Activated T-cell treated with anti-CD3 and anti-CD28 coated beads for 4 hours (primary cell): ENCODE measurements at regions not wholly inside any gene's neighbourhood (a gene's known extent, or its start where the extent isn't known, plus 50 kb on each side); places are given as distances from the start of the nearest gene placed in this dataset.

Experiments
- DNase-seq: peaks from one replicate; pipeline ENCODE4 v3.0.0-alpha.2; 2020

GRCh38 chr18:51754566-51754965 is 557.1 kb upstream of the MEX3C start:
- DNase-seq = no peak

GRCh38 chr18:51757255-51757924 is 559.9 kb upstream of the MEX3C start:
- no peak for DNase-seq

DNA sequence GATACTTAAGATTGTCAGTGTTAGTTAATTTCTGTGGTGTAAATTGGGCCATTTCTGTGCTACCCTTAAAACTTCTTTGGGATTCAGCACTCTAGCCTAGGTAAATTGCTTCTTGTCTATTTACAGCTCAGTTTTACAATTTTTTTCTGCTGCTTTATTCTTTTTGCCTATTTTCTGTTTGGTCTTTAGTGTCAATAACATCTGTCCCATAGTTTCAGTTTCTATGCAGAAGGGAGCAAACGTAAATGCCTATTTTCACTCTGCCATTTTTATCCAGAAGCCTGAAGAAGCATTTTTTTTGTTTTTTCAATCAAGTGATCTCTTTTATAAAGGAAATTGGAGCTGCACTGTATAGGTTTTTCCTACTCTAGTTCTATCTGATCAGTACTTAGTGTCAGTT is 564.9 kb upstream of the MEX3C start:
- DNase-seq = no peak

DNA sequence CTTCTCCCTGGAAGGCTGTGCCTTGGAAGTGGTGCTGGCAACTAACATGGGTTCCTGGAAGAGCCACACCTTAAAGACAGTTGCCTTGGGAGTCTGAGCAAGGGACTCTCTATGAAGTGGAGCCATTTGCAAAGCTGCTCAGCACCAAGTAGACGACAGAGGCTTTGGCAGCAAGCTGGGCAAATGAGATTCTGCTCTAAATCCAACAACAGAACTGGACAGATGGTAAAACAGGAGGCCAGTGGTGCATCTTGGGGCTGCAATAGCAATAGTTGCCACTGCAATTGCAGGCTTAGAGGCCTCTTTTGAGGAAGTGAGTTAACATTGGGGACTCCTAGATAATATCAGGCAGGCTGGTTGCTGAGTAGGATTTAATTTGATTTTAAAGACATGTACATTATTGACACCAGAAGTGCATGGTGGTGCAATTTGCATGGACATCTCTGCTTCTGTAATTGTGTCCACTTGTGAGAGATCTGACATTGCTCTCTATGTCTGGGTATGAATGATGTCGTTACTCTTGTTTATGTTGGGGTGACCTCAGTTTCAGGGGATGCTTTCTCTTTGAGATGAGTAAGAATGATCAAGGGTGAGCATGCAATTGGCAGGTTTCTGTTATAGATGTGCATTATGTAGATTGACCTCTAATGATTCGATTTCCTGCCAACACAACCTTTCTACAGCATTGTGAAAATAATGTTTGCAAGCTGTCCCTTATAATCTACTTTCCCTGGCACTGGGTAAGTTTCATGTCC is 568.3 kb upstream of the MEX3C start:
- no peak for DNase-seq

DNA sequence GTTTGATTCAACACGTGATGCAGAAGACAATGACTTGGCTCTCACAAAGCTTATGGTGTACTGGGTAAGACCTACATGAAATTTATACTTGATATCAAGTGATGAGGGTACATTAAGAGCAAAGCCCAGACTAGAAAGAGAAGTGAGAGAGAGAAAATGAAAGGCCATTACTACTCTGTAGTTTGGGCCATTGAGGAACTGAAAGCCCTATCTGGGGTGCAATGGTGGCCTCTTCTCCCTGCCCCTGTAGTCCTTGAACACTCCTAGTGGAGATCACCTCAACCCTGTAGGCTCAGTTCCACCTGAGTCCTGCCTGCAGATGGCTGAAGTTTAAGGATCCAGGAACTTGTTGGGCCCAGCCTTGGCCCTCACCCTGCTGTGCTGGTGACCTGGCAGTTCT is 569.8 kb upstream of the MEX3C start:
- no peak for DNase-seq

GRCh38 chr18:51778115-51778514 is 561.9 kb upstream of the DCC start:
- DNase-seq = no peak

DNA sequence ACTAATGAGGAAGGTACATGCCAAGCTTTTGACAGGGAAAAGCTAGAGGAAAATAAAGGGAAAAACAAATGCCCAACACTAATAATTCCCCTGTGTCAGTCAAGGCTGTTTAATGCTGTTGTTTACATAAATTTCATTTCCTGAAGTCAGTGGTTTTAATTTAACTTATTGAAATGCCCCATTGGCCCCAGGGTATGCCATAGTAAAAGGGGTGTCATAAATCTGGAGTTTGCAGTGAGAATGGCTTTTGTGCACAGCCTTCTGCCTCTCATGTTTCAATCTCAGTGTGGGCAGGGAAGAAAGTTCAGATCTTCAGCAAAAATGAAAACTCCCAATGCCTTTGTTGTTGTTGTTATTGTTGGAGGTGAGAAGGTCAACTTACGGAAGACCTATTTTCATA is 550.1 kb upstream of the DCC start:
- DNase-seq = no peak

- DNase-seq = no peak
These were observed 538.5 kb upstream of the DCC start for GRCh38 chr18:51801514-51801913.

DNA sequence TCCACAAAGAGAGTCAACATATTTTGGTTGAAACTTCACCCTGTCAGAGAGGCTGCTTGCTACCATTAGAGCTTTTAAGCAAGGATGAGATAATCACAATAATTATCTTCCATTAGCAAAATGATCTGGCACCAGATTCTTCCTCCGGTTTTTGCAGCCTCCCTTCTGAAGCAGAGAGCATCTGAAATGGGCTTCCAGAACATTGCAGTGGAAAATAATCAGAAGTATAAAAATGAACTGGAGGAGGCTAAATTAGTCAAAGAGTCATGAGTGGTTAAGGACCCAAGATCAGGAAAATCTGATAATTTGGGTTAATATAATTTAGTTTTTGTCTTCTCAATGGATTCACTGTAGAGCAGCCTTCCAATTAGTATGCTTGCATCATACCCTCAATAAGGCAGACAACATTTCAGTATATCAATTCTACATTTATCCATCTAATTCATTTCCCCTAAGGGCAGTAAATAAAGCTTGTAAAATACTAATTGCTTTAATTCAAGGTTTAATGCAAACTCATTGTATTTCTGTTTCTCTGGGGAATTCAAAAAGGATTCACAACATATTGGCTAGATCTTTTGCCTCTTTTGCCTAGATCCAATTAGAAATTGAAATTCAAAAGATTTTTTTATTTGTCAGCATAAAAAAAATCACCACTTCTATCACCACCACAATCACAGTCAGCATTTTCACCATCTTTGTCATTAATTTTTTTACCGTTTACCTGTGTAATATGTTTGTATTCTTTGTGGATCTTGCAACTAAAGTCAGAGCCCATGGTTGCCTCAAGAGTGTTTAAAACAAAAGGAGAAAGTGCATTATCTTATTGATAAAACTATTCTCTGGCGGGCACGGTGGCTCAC is 537.2 kb upstream of the DCC start:
- DNase-seq = no peak

DNA sequence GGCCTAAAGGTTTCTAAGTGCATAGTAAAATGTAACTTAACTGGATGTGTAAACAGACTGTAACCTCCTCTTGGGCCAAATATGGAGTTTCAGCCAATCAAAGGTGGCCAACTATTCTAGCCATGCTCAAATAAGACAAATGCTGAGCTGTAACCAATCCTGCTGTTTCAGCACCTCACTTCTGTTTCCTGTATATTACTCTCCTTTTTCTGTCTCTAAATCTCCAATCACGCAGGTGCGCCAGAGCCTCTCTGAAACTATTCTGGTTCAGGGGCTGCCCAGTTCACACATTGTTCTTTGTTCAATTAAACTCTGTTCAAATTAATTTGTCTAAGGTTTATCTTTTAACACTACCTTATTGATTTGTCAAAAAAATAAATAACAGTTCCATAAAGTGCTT is 532.7 kb upstream of the DCC start:
- no peak for DNase-seq

GRCh38 chr18:51811883-51812282 is 528.1 kb upstream of the DCC start:
- DNase-seq = no peak

DNA sequence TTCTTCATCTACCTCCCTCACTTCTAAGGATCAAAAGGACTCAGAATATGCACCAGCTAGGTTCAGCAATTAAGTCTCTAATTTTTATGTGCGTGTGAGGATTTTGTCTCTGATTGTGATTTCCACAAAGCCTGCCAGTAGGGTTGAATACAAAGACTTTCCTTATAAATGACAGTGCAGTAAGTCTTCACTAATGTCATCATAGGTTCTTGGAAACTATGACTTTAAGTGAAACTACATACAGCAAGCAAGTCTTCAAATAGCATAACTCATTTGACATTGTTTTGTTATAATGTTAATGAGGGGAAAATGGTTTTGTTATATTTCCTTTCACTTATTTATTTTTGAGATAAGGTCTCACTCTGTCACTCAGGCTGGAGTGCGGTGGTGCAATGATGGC is 526.3 kb upstream of the DCC start:
- DNase-seq = no peak

DNA sequence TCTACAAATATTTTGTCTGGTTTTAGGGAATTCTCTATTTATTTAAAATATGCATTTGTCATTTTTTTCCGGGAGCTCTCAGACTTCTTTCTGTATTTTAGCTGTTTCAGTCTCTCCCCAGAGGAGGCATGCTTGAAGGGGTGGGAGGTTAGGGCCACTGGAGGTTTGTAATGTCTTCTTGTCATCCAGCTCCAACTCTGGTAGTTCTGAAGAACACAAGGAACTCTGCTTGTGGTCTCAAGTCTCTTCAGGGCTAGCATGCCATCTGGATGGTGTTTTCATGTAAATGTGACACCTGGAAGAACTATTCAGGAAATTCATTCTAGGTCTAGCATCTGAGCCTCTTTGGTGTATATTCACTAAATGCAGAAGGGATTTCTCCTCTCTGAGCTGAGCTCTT is 518.4 kb upstream of the DCC start:
- DNase-seq = no peak

DNA sequence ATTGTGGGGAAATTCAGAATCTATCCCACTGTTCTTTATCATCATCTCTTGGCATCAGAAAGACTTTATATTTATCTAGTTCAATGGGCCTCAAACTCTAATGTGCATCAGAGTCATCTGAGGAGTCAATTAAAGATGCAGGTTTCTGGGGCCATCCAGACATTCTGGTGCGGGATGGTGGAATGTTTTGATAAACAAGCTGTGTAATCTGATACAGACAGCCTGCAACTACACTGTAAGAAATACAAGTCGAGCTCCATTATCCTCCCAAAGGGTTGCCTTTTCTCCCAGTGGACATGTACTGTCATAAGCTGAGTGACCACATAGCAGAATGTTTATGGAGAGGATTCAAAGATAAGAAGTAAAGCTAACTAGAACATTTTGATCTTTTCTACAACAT is 515.3 kb upstream of the DCC start:
- no peak for DNase-seq

GRCh38 chr18:51833850-51834249 is 506.1 kb upstream of the DCC start:
- no peak for DNase-seq

- DNase-seq = no peak
These were observed 491.3 kb upstream of the DCC start for GRCh38 chr18:51848702-51849101.

DNA sequence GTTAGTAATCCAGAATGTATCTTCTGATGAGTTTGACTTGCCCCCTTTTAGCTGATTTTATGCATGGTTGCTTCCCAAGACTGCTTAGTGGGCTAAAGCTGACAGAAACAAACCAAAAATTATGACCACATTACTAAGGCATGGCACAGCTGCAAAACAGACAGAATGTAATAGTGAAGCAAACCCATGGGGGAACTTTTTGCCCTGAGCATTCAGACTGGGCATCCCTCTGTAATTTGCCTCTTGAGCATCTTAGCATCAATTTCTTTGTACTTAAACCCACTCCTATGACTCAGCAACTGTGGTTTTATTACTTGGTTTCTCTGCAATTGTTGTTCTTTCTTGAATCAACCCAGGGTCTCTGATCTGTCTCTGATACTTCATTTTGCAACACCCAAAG is 487.3 kb upstream of the DCC start:
- DNase-seq = no peak

DNA sequence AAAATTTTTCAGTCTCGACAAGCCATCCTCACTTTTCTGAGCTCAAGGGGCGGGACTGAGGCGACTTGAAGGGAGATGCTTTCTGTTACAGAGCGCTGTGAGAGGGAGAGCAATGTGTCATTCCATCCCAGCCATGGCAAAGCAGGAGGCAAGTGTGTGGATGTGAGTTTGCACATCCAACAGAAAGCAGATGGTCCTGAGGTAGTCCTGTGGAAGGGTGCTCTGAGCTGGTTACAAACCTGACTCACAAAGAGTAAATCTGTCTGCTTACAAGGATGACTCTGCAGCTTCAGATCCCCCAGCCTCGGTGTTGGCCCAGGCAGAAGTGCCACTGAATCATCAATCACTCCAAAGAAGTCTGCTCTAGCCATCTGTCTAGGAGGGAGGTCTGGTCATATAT is 482.0 kb upstream of the DCC start:
- DNase-seq = no peak

DNA sequence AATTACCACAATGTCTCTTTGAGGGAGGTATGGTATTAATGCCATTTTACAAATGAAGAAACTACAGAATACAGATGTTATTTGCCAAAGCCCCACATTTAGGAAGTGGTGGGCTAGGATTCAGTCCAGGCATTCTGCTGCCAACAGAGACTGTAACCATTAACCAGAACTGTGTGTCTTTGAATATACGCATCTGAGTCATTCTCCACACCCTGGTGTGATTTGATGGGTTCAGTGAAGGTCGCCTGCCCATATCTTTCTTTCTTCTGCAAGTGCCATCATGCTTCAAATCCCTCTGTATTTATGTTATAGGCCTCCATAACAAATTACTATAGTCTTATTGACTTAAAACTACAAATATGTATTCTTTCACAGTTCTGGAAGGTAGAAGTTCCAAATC is 479.0 kb upstream of the DCC start:
- no peak for DNase-seq

GRCh38 chr18:51862051-51862715 is 477.8 kb upstream of the DCC start:
- no peak for DNase-seq

DNA sequence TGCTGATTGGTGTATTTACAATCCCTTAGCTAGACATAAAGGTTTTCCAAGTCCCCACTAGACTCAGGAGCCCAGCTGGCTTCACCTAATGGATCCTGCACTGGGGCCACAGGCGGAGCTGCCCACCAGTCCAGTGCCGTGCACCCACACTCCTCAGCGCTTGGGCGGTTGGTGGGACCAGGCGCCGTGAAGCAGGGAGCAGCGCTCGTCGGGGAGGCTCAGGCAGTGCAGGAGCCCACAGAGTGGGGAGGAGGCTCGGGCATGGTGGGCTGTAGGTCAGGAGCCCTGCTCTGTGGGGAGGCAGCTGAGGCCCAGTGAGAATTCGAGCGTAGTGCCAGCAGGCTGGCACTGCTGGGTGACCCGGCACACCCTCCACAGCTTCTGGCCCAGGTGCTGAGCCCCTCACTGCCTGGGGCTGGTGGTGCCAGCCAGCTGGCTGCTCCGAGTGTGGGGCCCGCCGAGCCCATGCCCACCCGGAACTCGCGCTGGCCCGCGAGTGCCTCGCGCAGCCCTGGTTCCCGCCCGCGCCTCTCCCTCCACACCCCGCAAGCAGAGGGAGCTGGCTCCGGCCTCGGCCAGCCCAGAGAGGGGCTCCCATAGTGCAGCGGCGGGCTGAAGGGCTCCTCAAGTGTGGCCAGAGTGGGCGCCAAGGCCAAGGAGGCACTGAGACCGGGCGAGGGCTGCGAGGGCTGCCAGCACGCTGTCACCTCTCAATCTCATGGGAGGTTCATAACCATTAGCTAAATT is 475.6 kb upstream of the DCC start:
- DNase-seq = no peak

GRCh38 chr18:51865538-51865937 is 474.5 kb upstream of the DCC start:
- no peak for DNase-seq

- DNase-seq = no peak
These were observed 472.2 kb upstream of the DCC start for GRCh38 chr18:51867767-51868166.
